Lung (tissue), 11 donors: ENCODE measurements at regions not wholly inside any gene's neighbourhood (a gene's known extent, or its start where the extent isn't known, plus 50 kb on each side); places are given as distances from the start of the nearest gene placed in this dataset.

Experiments
- ATAC-seq: fragments of 200-7000 bp; cut with Tn5 transposase; one replicate; pipeline ENCODE4 v1.9.1; 2020; ENCODE audit warnings: moderate number of reproducible peaks; ENCODE audit not compliant: insufficient read depth, low FRiP score
- DNase-seq, 3 donors: peaks; one replicate each; pipeline ENCODE4 v3.0.0-alpha.2; 2013 to 2017
- H3K27ac ChIP-seq, 2 donors: one replicate each; pipeline ENCODE4 v1.5.1; 2013; ENCODE audit warnings: mild to moderate bottlenecking in 2 of 2, moderate library complexity in 2 of 2, control low read depth in 1 of 2, inconsistent platforms in 1 of 2, low read depth in 1 of 2, low read length in 1 of 2
- H3K27me3 ChIP-seq, 3 donors: one replicate each; pipeline ENCODE4 v1.5.1; 2013; ENCODE audit warnings: low read length in 2 of 3; ENCODE audit not compliant: control insufficient read depth in 3 of 3, insufficient read depth in 3 of 3
- H3K36me3 ChIP-seq, 4 donors: one replicate each; pipeline ENCODE4 v1.5.1; 2013; ENCODE audit warnings: low read length in 4 of 4, mild to moderate bottlenecking in 1 of 4, moderate library complexity in 1 of 4; ENCODE audit not compliant: control insufficient read depth in 4 of 4, insufficient read depth in 4 of 4
- H3K4me1 ChIP-seq, 5 donors: one replicate each; pipeline ENCODE4 v1.5.1; 2013; ENCODE audit warnings: low read length in 5 of 5, mild to moderate bottlenecking in 2 of 5, moderate library complexity in 1 of 5; ENCODE audit not compliant: control insufficient read depth in 5 of 5, insufficient read depth in 5 of 5
- H3K4me3 ChIP-seq: one replicate; pipeline ENCODE4 v1.5.1; 2013; ENCODE audit warnings: mild to moderate bottlenecking, control low read depth, moderate library complexity
- H3K9ac ChIP-seq, 2 donors: one replicate each; pipeline ENCODE4 v1.5.1; 2013; ENCODE audit warnings: low read length in 2 of 2, control low read depth in 1 of 2; ENCODE audit not compliant: insufficient read depth in 1 of 2
- H3K9me3 ChIP-seq, 4 donors: one replicate each; pipeline ENCODE4 v1.5.1; 2013; ENCODE audit warnings: low read length in 3 of 4, mild to moderate bottlenecking in 1 of 4, moderate library complexity in 1 of 4; ENCODE audit not compliant: control insufficient read depth in 4 of 4, insufficient read depth in 3 of 4
- WGBS, 2 donors: extraction: QIAGEN DNeasy Blood & Tissue Kit; methylation state at CpG; one replicate each; pipeline ENCODE4 v1.1.7; 2013; 5-methylcytosine and 5-hydroxymethylcytosine counted together
- TF ChIP-seq, protein P1 (sequence below): IDR thresholded peaks from 2 replicates; pipeline ENCODE4 v1.5.1; 2012; ENCODE audit warnings: mild to moderate bottlenecking; ENCODE audit errors: control extremely low read depth, extremely low read depth
- donor health status: control.
- donor health status: control.
- donor health status: Bipolar disorder and iron deficiency.
- donor health status: healthy.
- donor health status: DM: yes; HTN: yes; CAD: no.

DNA sequence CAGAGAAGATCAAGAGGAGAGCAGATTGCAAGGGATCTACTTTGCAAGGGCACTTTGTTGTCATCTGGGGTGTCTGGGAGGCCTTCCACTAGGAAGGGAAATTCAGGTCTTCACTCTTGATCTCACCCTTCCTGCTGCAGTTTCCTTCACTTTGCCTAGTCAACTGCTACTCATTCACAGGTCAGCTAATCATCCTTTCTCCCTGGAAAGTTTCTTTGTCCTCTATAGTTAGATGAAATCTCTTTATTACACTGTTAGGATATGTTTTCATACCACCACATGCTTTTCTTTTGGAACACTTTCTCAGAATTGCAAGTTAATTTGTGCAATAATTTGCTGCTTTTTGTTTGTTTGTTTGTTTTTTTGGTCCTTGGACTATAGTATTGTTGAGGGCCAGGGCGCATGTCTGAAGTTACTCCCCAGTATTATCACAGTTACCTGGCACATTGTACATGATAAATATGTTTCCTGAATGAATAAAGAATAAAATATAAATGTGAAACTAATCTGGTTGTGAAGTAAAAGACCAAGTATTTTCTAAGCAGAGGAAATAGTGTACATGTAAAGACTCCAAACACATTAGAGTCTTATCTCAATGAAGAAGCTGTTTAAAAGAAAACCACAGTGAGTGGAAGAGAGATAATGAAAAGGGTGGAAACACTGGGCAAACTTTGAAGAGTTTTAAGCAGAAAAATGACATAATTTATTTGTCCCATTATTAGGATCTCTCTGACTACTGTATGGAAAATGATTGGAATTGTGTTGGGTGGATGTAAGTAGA is 139.9 kb upstream of the DGKB start:
- H3K36me3 ChIP-seq = no peaks in the 10 kb centered on the region
- TF ChIP-seq, protein P1, sequence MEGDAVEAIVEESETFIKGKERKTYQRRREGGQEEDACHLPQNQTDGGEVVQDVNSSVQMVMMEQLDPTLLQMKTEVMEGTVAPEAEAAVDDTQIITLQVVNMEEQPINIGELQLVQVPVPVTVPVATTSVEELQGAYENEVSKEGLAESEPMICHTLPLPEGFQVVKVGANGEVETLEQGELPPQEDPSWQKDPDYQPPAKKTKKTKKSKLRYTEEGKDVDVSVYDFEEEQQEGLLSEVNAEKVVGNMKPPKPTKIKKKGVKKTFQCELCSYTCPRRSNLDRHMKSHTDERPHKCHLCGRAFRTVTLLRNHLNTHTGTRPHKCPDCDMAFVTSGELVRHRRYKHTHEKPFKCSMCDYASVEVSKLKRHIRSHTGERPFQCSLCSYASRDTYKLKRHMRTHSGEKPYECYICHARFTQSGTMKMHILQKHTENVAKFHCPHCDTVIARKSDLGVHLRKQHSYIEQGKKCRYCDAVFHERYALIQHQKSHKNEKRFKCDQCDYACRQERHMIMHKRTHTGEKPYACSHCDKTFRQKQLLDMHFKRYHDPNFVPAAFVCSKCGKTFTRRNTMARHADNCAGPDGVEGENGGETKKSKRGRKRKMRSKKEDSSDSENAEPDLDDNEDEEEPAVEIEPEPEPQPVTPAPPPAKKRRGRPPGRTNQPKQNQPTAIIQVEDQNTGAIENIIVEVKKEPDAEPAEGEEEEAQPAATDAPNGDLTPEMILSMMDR = no peak
- ATAC-seq (no peak), DNase-seq (no peak)
- no peak overlapping the region for H3K9ac ChIP-seq
- no peaks in the 10 kb centered on the region for H3K4me1 ChIP-seq
- H3K9me3 ChIP-seq = no peaks in the 10 kb centered on the region
- 47 to 61% methylated on average over 1 of the region's 1 CpG for WGBS, 2 donors
- H3K27ac ChIP-seq = no peak overlapping the region
- no peak overlapping the region for H3K4me3 ChIP-seq
- H3K27me3 ChIP-seq = no peaks in the 10 kb centered on the region

DNA sequence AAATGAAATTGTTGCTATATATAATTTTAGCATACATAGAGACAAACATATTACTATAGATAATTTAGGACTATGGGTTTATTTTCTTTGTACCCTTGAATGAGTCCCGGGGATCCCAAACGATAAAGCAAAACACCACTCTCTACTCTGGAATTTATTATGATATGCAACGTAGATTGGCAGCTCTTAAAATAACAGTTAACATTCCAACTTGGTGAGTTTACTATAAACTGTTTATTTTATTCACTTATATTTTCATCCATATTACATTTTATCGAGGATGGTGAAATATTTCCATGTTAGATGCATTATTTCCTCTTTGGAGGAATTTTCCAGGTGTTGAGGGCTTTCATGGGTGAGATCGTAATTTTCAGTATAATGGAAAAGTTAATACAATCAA is 138.7 kb upstream of the DGKB start:
- TF ChIP-seq, protein P1 = no peak
- H3K9ac ChIP-seq = no peak overlapping the region

DNA sequence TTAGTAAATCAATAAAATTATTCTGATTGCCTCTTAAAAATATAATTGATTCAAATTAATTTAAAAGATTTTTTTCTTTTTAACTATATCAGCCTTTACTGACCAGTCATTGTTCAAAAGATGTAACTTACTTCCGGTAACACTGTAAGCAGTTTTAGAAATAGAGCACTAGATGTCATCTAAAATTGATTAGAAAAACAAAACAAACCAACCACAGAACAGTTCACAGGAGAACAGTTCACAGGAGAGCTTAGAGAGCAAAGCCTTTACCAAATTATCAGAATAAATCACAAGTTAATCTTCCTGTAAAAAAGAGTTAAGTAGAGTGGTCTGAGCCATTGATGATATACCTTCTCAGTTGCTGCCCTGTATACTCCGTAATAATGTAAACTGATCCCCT is 133.3 kb upstream of the DGKB start:
- WGBS, 2 donors = 87% methylated on average over 2 of the region's 2 CpGs
- Histone ChIP-seq H3K36me3 (no peaks in the 10 kb centered on the region), H3K4me3 (no peak overlapping the region), H3K4me1 (no peaks in the 10 kb centered on the region), H3K27me3 (no peaks in the 10 kb centered on the region), H3K27ac (no peak overlapping the region), H3K9me3 (no peaks in the 10 kb centered on the region), H3K9ac (no peak overlapping the region)
- no peak for DNase-seq
- no peak for ATAC-seq
- TF ChIP-seq, protein P1 = no peak

More for the DNA sequence above, 138.7 kb upstream of the DGKB start:
- Histone ChIP-seq H3K36me3 (no peaks in the 10 kb centered on the region), H3K4me3 (no peak overlapping the region), H3K27me3 (no peaks in the 10 kb centered on the region), H3K27ac (no peak overlapping the region), H3K4me1 (no peaks in the 10 kb centered on the region), H3K9me3 (no peaks in the 10 kb centered on the region)
- no peak for ATAC-seq
- no peak for DNase-seq
- 54 to 74% methylated on average over 5 of the region's 5 CpGs for WGBS, 2 donors

DNA sequence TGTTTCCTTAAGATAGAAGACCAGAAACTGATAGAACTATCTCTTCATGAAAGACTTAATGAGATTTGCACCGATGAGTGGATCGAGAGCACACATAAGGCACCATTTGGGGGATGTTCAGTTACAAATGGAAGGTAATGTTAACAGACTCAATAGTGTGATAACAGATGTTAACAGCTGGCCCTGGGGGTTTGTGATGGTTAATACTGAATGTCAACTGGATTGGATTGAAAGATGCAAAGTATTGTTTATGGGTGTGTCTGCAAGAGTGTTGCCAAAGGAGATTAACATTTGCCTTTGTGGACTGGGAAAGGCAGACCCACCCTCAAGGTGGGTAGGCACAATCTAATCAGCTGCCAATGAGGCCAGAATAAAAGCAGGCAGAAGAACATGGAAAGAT is 130.5 kb upstream of the DGKB start:
- TF ChIP-seq, protein P1 = no peak
- Histone ChIP-seq H3K4me3 (no peak overlapping the region), H3K9me3 (no peaks in the 10 kb centered on the region), H3K27me3 (no peaks in the 10 kb centered on the region), H3K36me3 (no peaks in the 10 kb centered on the region), H3K4me1 (no peaks in the 10 kb centered on the region), H3K27ac (no peak overlapping the region), H3K9ac (no peak overlapping the region)
- ATAC-seq (no peak), DNase-seq (no peak)
- WGBS, 2 donors = 89 to 94% methylated on average over 2 of the region's 2 CpGs
